ENCODE measurements at regions not wholly inside any gene's neighbourhood (a gene's known extent, or its start where the extent isn't known, plus 50 kb on each side); places are given as distances from the start of the nearest gene placed in this dataset.

DNA sequence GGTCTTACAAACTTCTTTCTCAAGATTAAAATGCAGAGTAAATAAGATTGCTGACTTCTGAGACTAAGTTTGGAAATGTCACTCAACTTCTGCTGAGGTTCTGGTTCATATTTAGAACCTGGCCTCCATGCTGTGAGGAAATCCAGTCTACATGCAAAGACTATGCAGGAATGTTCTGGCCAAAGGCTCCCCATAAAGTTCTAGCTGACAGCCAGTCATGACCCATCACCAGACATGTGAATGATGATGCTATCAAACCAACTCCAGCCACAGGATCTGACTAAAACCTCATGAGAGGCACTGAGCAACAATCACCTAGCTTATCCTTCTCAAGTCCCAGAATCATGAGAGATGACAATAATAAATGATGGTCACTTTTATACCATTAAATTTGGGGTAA is 935.1 kb upstream of the MAP3K7 start:
- no peak for TF ChIP-seq GATA2 (IDR thresholded peaks at IDR 0.05; ENCODE audit: low read depth, low read length)
- no peak for TF ChIP-seq GATA3 (IDR thresholded peaks at IDR 0.05; ENCODE audit: low read depth, low read length)
